A673 (cell line): ENCODE measurements at regions not wholly inside any gene's neighbourhood (a gene's known extent, or its start where the extent isn't known, plus 50 kb on each side); places are given as distances from the start of the nearest gene placed in this dataset.

Source experiments
- BruUV-seq: library from RNA; stranded (reverse); fragments of 400-500 nt; replicated peaks from 2 replicates; lab custom pipeline; 2021; lab: Mats Ljungman, UMichigan
- CTCF ChIA-PET: fragments of 300-600 bp; sonication (Branson Sonifier 250); formaldehyde crosslinking; loops from one replicate; lab custom pipeline; 2022; ENCODE audit warnings: antibody characterized with exemption; lab: Charles Lee
- POLR2A ChIA-PET: fragments of 300-600 bp; sonication (Branson Sonifier 250); formaldehyde crosslinking; loops from one replicate; lab custom pipeline; 2022; ENCODE audit warnings: antibody characterized with exemption; ENCODE audit not compliant: low non-redundant PET; lab: Charles Lee
- DNase-seq: peaks from one replicate; pipeline ENCODE4 v3.0.0-alpha.2; 2015; ENCODE audit warnings: low spot score
- H3K27ac ChIP-seq: fragments of 200-600 bp; sonication (generic); 2 replicates; pipeline ENCODE4 v1.5.1; 2016; ENCODE audit warnings: mixed run types, low read depth, mild to moderate bottlenecking, mixed read lengths, antibody characterized with exemption, low read length; ENCODE audit not compliant: poor library complexity, severe bottlenecking
- H3K27me3 ChIP-seq: fragments of 200-600 bp; sonication (generic); replicated peaks from 2 replicates; pipeline ENCODE4 v1.6.1; 2017; ENCODE audit warnings: mixed run types, low read depth, mild to moderate bottlenecking, mixed read lengths, antibody characterized with exemption, low read length; ENCODE audit not compliant: insufficient read depth, poor library complexity
- H3K36me3 ChIP-seq: fragments of 200-600 bp; sonication (generic); 2 replicates; pipeline ENCODE4 v1.6.1; 2016; ENCODE audit warnings: mixed run types, mild to moderate bottlenecking, mixed read lengths, antibody characterized with exemption, low read length; ENCODE audit not compliant: insufficient read depth, poor library complexity, severe bottlenecking
- H3K4me1 ChIP-seq: fragments of 200-600 bp; sonication (generic); 2 replicates; pipeline ENCODE4 v1.6.1; 2017; ENCODE audit warnings: mixed run types, mild to moderate bottlenecking, mixed read lengths, antibody characterized with exemption, low read length; ENCODE audit not compliant: insufficient read depth, poor library complexity, severe bottlenecking
- H3K4me3 ChIP-seq: fragments of 200-600 bp; sonication (generic); 2 replicates; pipeline ENCODE4 v1.5.1; 2016; ENCODE audit warnings: low read depth, mixed run types, mild to moderate bottlenecking, mixed read lengths, low read length; ENCODE audit not compliant: poor library complexity, severe bottlenecking
- H3K9me3 ChIP-seq: fragments of 200-600 bp; sonication (generic); 2 replicates; pipeline ENCODE4 v1.6.1; 2016; ENCODE audit warnings: mixed run types, low read depth, mild to moderate bottlenecking, mixed read lengths, antibody characterized with exemption, low read length; ENCODE audit not compliant: poor library complexity, severe bottlenecking
- EZH2 ChIP-seq: fragments of 200-600 bp; sonication (generic); IDR thresholded peaks from 2 replicates; pipeline ENCODE4 v1.6.1; 2017; ENCODE audit warnings: borderline replicate concordance, low read depth, mild to moderate bottlenecking, mixed read lengths, antibody characterized with exemption, low read length; ENCODE audit not compliant: poor library complexity, severe bottlenecking
- intact Hi-C: fragments of 100-400 bp; cut with micrococcal nuclease; formaldehyde crosslinking; loops from one replicate; pipeline ENCODE4 v1.10.0; 2022; ENCODE audit not compliant: unreplicated experiment
- TF ChIP-seq, protein P1 (sequence below): fragments of 300-800, 200-600 bp; sonication (generic); conservative IDR thresholded peaks from 2 replicates; pipeline ENCODE4 v1.5.1; 2017; ENCODE audit warnings: low read depth, mild to moderate bottlenecking, antibody characterized with exemption, low read length, moderate library complexity, mixed read lengths

- Histone ChIP-seq H3K27me3 (no peaks in the 10 kb centered on the region), H3K4me3 (no peak overlapping the region), H3K4me1 (peaks cover 47% of the 10 kb centered on the region), H3K27ac (no peak overlapping the region), H3K36me3 (no peaks in the 10 kb centered on the region), H3K9me3 (no peaks in the 10 kb centered on the region)
- DNase-seq: no peak
- BruUV-seq: no TSS peak
- POLR2A ChIA-PET: no interaction called here
- CTCF ChIA-PET: no interaction called here
- intact Hi-C loops: no loop called here
- TF ChIP-seq, protein P1, sequence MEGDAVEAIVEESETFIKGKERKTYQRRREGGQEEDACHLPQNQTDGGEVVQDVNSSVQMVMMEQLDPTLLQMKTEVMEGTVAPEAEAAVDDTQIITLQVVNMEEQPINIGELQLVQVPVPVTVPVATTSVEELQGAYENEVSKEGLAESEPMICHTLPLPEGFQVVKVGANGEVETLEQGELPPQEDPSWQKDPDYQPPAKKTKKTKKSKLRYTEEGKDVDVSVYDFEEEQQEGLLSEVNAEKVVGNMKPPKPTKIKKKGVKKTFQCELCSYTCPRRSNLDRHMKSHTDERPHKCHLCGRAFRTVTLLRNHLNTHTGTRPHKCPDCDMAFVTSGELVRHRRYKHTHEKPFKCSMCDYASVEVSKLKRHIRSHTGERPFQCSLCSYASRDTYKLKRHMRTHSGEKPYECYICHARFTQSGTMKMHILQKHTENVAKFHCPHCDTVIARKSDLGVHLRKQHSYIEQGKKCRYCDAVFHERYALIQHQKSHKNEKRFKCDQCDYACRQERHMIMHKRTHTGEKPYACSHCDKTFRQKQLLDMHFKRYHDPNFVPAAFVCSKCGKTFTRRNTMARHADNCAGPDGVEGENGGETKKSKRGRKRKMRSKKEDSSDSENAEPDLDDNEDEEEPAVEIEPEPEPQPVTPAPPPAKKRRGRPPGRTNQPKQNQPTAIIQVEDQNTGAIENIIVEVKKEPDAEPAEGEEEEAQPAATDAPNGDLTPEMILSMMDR: no peak
- no peak for TF ChIP-seq EZH2
These were observed 511.3 kb upstream of the WWC1 start for GRCh38 chr5:167780177-167780576.

DNA sequence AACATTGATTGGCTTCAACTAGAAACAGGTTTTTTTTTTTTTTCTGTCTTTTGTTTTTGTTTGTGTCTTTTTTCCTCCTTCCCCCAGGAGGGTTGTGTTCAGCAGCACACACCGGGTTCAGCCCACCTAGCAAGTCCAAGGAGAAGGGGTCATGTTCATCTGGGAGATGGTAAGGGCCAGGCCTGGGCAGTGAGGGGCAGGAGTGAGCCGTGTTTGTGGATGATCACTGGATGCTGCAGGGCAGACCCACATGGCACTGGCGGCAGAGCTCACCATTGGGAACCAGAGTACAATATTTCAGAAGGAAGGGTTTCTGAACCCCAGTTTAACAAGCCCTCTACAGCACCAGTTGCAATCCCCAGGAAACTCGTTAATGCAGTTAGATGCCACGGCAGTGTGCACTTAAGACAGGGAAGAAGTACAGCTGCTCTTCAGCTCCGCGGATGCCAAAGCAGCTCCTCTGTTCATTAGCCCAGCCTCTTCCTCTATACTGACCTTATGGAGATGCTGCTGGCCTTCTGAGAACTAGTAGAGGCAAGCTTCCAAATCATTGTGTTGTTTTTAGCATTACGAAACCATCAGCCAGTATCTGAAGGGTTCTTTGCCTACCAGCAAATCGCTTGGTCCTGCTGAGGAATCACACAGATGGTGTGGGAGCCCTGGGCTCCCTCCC is 508.2 kb upstream of the WWC1 start:
- Histone ChIP-seq H3K27me3 (no peaks in the 10 kb centered on the region), H3K9me3 (no peaks in the 10 kb centered on the region), H3K4me1 (peaks cover 50% of the 10 kb centered on the region), H3K27ac (peak overlapping the region; percentile 61), H3K36me3 (no peaks in the 10 kb centered on the region), H3K4me3 (no peak overlapping the region)
- BruUV-seq: no TSS peak
- peak; percentile 46 for DNase-seq
- ChIA-PET CTCF (interaction anchor here (0.6 kb wide), 1 partner anchor 61 kb away, joined by 4 read pairs; no protein-coding TSS in a partner anchor), POLR2A (no interaction called here)
- TF ChIP-seq, protein P1: peak; percentile 22; the same call in 1 of the 2 replicates
- no peak for TF ChIP-seq EZH2
- intact Hi-C loops: no loop called here

- Histone ChIP-seq H3K4me1 (peaks cover 48% of the 10 kb centered on the region), H3K4me3 (no peak overlapping the region), H3K9me3 (no peaks in the 10 kb centered on the region), H3K27ac (no peak overlapping the region), H3K27me3 (no peaks in the 10 kb centered on the region), H3K36me3 (no peaks in the 10 kb centered on the region)
- intact Hi-C loops: no loop called here
- DNase-seq: no peak
- ChIA-PET CTCF (no interaction called here), POLR2A (no interaction called here)
- BruUV-seq: no TSS peak
- no peak for TF ChIP-seq EZH2
- TF ChIP-seq, protein P1: no peak
These were observed 506.3 kb upstream of the WWC1 start for GRCh38 chr5:167785106-167785505.
